ENCODE measurements at regions not wholly inside any gene's neighbourhood (a gene's known extent, or its start where the extent isn't known, plus 50 kb on each side); places are given as distances from the start of the nearest gene placed in this dataset.

GRCh38 chr2:78682781-78683180 lies 342.7 kb upstream of the REG3G start:
- no peak for ATAC-seq (ENCODE audit: insufficient read depth, low read depth)
- TF ChIP-seq EZH2 (IDR thresholded peaks at IDR 0.05; ENCODE audit: borderline replicate concordance, low read depth, low read length, severe bottlenecking), result no peak
- TF ChIP-seq, protein P1, sequence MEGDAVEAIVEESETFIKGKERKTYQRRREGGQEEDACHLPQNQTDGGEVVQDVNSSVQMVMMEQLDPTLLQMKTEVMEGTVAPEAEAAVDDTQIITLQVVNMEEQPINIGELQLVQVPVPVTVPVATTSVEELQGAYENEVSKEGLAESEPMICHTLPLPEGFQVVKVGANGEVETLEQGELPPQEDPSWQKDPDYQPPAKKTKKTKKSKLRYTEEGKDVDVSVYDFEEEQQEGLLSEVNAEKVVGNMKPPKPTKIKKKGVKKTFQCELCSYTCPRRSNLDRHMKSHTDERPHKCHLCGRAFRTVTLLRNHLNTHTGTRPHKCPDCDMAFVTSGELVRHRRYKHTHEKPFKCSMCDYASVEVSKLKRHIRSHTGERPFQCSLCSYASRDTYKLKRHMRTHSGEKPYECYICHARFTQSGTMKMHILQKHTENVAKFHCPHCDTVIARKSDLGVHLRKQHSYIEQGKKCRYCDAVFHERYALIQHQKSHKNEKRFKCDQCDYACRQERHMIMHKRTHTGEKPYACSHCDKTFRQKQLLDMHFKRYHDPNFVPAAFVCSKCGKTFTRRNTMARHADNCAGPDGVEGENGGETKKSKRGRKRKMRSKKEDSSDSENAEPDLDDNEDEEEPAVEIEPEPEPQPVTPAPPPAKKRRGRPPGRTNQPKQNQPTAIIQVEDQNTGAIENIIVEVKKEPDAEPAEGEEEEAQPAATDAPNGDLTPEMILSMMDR (IDR thresholded peaks at IDR 0.05; ENCODE audit: borderline replicate concordance, extremely low read depth, low read length, poor library complexity, severe bottlenecking), result no peak
- Histone ChIP-seq H3K4me1 (ENCODE audit: insufficient read depth, low read length) (no peaks in the 10 kb centered on the region), H3K9me3 (ENCODE audit: insufficient read depth, low read length, severe bottlenecking) (no peaks in the 10 kb centered on the region), H4K20me1 (ENCODE audit: insufficient read depth, low read length) (no peaks in the 10 kb centered on the region), H3K4me2 (ENCODE audit: insufficient read depth, low read length) (no peak overlapping the region), H2AFZ (ENCODE audit: low read depth, low read length) (no peak overlapping the region), H3K27ac (ENCODE audit: low read length) (no peak overlapping the region), H3K4me3 (ENCODE audit: low read depth in 1 of 2, low read length in 2 of 2) (no peak overlapping the region), H3K79me2 (ENCODE audit: insufficient read depth, low read length) (no peaks in the 10 kb centered on the region), H3K9ac (ENCODE audit: low read depth, low read length) (no peak overlapping the region), H3K27me3 (ENCODE audit: insufficient read depth, low read length, poor library complexity) (no peaks in the 10 kb centered on the region), H3K36me3 (ENCODE audit: insufficient read depth, low read length) (no peaks in the 10 kb centered on the region)
- no peak for DNase-seq

GRCh38 chr2:78686625-78687153 lies 338.8 kb upstream of the REG3G start:
- ATAC-seq (ENCODE audit: insufficient read depth, low read depth), result no peak
- Histone ChIP-seq H3K9ac (ENCODE audit: low read depth, low read length) (no peak overlapping the region), H3K9me3 (ENCODE audit: insufficient read depth, low read length, severe bottlenecking) (no peaks in the 10 kb centered on the region), H3K36me3 (ENCODE audit: insufficient read depth, low read length) (no peaks in the 10 kb centered on the region), H3K79me2 (ENCODE audit: insufficient read depth, low read length) (no peaks in the 10 kb centered on the region), H3K27ac (ENCODE audit: low read length) (no peak overlapping the region), H4K20me1 (ENCODE audit: insufficient read depth, low read length) (no peaks in the 10 kb centered on the region), H3K4me2 (ENCODE audit: insufficient read depth, low read length) (no peak overlapping the region), H3K27me3 (ENCODE audit: insufficient read depth, low read length, poor library complexity) (no peaks in the 10 kb centered on the region), H3K4me3 (ENCODE audit: low read depth in 1 of 2, low read length in 2 of 2) (no peak overlapping the region), H3K4me1 (ENCODE audit: insufficient read depth, low read length) (no peaks in the 10 kb centered on the region), H2AFZ (ENCODE audit: low read depth, low read length) (no peak overlapping the region)
- no peak for TF ChIP-seq EZH2 (IDR thresholded peaks at IDR 0.05; ENCODE audit: borderline replicate concordance, low read depth, low read length, severe bottlenecking)
- TF ChIP-seq, protein P1 (IDR thresholded peaks at IDR 0.05; ENCODE audit: borderline replicate concordance, extremely low read depth, low read length, poor library complexity, severe bottlenecking), result no peak
- DNase-seq, result no peak

- H4K20me1 ChIP-seq (ENCODE audit: insufficient read depth, low read length), result no peaks in the 10 kb centered on the region
- no peak overlapping the region for H2AFZ ChIP-seq (ENCODE audit: low read depth, low read length)
- TF ChIP-seq EZH2 (IDR thresholded peaks at IDR 0.05; ENCODE audit: borderline replicate concordance, low read depth, low read length, severe bottlenecking), result no peak
- TF ChIP-seq, protein P1 (IDR thresholded peaks at IDR 0.05; ENCODE audit: borderline replicate concordance, extremely low read depth, low read length, poor library complexity, severe bottlenecking), result no peak
- H3K9me3 ChIP-seq (ENCODE audit: insufficient read depth, low read length, severe bottlenecking), result no peaks in the 10 kb centered on the region
- H3K79me2 ChIP-seq (ENCODE audit: insufficient read depth, low read length), result no peaks in the 10 kb centered on the region
- no peak overlapping the region for H3K27ac ChIP-seq (ENCODE audit: low read length)
- no peak overlapping the region for H3K4me2 ChIP-seq (ENCODE audit: insufficient read depth, low read length)
- H3K4me3 ChIP-seq (ENCODE audit: low read depth in 1 of 2, low read length in 2 of 2), result no peak overlapping the region
- no peak overlapping the region for H3K9ac ChIP-seq (ENCODE audit: low read depth, low read length)
- H3K27me3 ChIP-seq (ENCODE audit: insufficient read depth, low read length, poor library complexity), result no peaks in the 10 kb centered on the region
- no peaks in the 10 kb centered on the region for H3K36me3 ChIP-seq (ENCODE audit: insufficient read depth, low read length)
- no peak for ATAC-seq (ENCODE audit: insufficient read depth, low read depth)
- no peaks in the 10 kb centered on the region for H3K4me1 ChIP-seq (ENCODE audit: insufficient read depth, low read length)
- no peak for DNase-seq
Measured at GRCh38 chr2:78699696-78700095, 325.8 kb upstream of the REG3G start.

DNA sequence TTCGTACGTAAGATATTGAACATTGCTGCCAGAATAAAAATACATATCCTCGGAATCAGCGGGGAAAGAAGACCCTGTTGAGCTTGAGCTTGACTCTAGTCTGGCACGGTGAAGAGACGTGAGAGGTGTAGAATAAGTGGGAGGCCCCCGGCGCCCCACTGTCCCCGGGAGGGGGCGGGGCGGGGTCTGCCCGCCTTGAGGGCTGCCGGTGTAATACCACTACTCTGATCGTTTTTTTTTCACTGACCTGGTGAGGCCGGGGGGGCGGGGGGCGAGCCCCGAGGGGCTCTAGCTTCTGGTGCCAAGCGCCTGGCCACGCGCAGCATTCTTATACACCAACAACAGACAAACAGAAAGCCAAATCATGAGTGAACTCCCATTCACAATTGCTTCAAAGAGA lies 324.0 kb upstream of the REG3G start:
- ATAC-seq (ENCODE audit: insufficient read depth, low read depth), result no peak
- Histone ChIP-seq H2AFZ (ENCODE audit: low read depth, low read length) (no peak overlapping the region), H3K27ac (ENCODE audit: low read length) (no peak overlapping the region), H4K20me1 (ENCODE audit: insufficient read depth, low read length) (no peaks in the 10 kb centered on the region), H3K27me3 (ENCODE audit: insufficient read depth, low read length, poor library complexity) (no peaks in the 10 kb centered on the region), H3K4me3 (ENCODE audit: low read depth in 1 of 2, low read length in 2 of 2) (no peak overlapping the region), H3K4me1 (ENCODE audit: insufficient read depth, low read length) (no peaks in the 10 kb centered on the region), H3K79me2 (ENCODE audit: insufficient read depth, low read length) (no peaks in the 10 kb centered on the region), H3K4me2 (ENCODE audit: insufficient read depth, low read length) (no peak overlapping the region), H3K9ac (ENCODE audit: low read depth, low read length) (no peak overlapping the region), H3K36me3 (ENCODE audit: insufficient read depth, low read length) (no peaks in the 10 kb centered on the region), H3K9me3 (ENCODE audit: insufficient read depth, low read length, severe bottlenecking) (no peaks in the 10 kb centered on the region)
- TF ChIP-seq, protein P1 (IDR thresholded peaks at IDR 0.05; ENCODE audit: borderline replicate concordance, extremely low read depth, low read length, poor library complexity, severe bottlenecking), result no peak
- TF ChIP-seq EZH2 (IDR thresholded peaks at IDR 0.05; ENCODE audit: borderline replicate concordance, low read depth, low read length, severe bottlenecking), result no peak
- no peak for DNase-seq

Data from DND-41 (cell line).